ENCODE measurements at regions not wholly inside any gene's neighbourhood (a gene's known extent, or its start where the extent isn't known, plus 50 kb on each side); places are given as distances from the start of the nearest gene placed in this dataset.
A peak's percentile ranks its signal among the peaks of the same experiment; 100 is the strongest.

- DNase-seq: no peak
Measured at GRCh38 chr14:98704441-98704840, 567.6 kb downstream of the BCL11B start.

DNA sequence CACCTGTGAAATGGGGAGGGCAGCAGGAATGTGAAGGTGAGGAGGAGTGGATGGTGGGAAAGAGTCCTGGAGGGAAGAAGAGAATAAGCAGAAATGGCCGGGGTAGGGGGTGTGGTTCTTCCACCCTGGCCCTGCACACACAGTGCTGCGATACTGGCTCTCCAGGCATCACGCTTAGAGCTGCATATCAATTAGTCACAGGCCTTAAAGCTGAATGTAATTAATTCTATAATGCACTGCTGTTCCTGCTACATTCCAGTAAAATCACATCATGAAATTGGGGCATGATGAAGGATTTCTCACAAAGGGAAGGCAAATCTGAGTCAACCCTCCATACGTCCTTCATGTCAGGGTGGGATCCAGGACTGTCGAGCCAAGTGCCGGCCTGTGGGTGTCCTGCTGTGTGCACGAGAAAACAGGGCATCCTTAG lies 566.1 kb downstream of the BCL11B start:
- no peak for DNase-seq

- DNase-seq: no peak
Measured at GRCh38 chr14:98707522-98707921, 564.5 kb downstream of the BCL11B start.

- no peak for DNase-seq
Measured at GRCh38 chr14:98708555-98708954, 563.4 kb downstream of the BCL11B start.

DNA sequence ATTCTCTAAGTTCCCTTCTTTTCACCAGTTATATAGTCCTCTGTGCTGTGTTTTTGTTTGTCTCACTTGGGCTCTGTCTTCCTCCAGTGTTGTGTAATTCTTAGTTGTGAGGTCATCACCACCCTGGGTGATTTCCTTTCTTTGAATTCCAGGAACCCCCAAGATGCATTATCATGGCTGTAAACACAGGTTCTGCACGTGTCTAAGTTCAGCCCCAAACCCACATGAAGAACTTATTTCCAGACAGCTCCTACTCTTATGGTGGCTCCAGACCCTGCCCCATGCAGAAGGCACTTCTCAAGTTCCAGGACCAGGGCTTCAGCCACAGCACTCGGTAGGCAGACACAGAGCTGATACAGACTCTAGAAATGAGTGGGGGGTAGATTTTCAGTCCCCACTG lies 560.5 kb downstream of the BCL11B start:
- DNase-seq: no peak

DNA sequence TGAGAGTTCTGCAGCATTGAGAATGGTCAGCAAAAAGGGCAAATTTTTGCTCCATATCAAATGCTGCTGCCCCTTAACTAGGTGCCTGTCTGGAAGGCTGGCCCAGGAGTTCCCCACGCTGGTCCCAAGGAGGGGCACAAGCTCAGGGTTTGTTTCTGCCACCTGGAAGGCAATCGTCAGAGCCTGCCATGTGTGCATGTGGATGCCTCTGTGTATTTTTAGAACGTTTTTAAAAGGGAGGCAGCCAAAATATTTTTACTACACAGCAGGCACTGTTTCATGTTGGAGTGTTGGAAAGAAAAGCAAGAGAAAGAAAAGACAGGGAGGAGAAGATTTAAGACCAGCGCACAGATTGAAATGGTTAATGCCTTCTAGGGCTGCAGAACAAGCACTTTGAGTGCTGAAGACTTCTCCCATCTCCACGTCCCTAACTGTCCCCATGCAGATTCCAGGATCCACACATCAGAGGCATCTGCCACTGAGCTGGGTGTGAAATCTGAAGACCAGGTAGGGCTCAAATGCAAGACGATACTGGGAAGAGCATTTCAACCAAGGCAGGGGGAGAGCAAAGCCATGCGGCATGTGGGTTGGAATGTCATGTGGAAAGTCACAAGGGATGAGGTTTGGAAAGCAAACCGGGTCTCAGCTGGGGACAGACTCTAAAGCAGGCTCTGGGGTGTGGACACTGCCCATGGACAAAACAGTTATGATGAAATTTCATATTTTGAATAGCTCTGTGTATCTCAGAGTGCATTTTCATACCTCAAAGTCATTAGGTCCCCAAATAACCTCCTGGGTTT lies 557.2 kb downstream of the BCL11B start:
- DNase-seq: no peak

GRCh38 chr14:98716133-98716532 lies 555.9 kb downstream of the BCL11B start:
- DNase-seq: no peak

GRCh38 chr14:98721061-98721460 lies 550.9 kb downstream of the BCL11B start:
- DNase-seq: no peak

GRCh38 chr14:98724734-98725133 lies 547.3 kb downstream of the BCL11B start:
- DNase-seq: peak; percentile 96

DNA sequence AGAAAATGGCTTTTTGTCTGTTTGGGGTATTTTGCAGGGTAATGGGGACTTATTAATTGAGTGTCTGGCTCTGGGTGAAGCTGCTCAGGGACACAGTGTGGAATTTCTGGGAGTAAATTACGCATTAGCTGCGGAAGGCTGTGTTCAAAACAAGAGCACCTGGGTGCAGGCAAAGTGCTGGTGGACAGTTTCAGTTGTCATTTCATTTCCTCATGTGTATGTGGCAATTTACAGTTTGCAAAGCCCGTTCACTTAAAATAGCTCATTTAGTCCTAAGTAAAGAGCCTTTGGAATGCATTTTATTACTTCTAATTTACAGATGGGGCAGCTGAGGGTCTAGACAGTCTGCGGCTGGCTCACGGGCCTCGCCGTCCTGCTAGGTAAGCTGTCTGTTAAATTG lies 546.8 kb downstream of the BCL11B start:
- DNase-seq: peak; percentile 94

DNA sequence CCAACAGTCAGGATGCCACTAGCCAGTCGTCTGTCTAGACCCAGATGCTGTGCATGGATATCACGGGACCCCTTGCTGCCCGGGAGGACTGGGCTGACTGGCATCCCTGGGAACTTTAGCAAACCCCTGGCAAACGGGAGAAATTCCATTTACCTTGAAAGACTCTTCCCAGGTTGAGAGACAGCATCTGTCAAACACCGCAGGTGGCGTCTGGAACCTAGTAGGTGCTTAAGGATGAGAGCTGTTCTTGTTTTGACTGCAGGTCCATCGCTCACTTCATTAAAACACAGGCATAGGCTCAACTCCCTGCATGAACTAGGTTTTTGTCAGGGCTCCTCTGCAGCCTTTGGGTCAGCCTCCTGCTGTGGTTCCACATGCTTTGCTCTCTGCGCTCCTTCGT lies 546.3 kb downstream of the BCL11B start:
- DNase-seq: peak; percentile 85

GRCh38 chr14:98726585-98727405 lies 545.2 kb downstream of the BCL11B start:
- no peak for DNase-seq

DNA sequence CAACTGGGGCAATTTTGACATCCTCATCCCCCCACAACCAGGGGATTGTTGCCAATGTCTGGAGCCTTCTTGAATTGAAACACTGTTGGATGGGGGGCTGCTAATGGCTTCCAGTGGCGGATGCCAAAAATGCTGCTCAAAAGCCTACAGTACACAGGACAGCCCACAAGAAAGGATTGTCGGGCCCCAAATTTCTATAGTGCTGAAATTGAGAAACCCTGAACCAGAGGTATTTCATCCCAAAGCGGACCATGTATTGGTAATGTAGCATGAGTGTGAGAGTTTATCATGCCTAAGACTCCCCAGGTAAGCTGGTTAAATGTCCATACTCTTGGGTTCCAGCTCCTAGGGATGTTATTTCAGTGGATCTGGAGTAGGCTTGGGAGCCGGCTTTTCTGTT lies 544.0 kb downstream of the BCL11B start:
- no peak for DNase-seq

DNA sequence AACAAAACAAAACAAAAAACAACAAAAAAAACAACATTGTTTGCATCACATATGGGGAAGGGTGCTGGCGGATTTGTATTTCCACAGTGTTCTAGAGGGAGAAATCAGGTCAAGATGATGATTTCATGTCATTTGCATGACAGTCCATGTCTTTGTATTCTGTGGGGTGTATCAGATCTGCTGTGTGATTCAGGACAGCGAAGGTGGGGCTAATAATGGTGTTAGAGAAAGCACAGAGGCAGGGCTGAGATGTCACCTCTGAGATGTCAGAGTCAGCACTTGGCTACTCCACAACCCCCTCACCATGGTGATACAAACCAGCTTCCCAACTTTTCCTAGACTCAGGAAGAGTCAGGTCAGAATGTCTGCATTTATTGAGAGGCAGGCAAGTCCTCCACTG lies 543.2 kb downstream of the BCL11B start:
- no peak for DNase-seq

DNA sequence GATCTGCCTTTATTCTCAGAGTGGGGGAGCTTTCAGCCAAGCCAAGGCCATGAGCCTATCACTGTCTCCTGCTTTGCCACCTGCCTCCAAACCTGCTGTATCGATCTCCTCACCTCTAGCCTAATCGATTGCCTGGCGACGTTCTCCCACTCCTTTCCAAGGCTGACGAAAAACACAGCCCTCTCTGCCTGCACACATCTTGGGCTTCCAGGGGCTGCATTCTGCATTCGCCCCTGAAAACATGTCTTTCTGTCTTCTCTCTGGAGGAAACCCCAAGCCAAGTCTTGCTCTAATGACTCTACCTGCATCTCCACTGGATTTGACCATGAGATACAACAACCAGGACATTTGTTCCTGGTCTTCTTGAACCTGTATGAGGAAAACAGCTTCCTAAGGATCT lies 540.7 kb downstream of the BCL11B start:
- no peak for DNase-seq

DNA sequence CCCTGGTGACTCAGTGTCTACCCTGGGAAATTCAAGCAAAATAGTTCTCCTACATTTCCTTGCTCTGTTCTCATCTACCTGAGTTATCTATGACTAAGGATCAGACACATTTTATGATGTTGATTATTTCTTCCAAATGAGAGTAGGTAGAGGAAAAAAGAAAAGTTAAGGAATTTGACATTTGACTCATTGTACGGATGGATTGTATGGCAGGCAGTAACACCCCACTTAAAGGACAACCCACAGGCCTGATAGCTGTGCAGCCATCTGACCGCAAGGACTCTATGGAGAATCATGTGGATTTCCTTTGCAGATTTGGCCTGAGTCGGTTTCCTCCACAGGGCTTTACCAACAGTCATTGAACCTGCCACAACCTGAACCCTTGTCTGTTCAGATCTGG lies 540.3 kb downstream of the BCL11B start:
- DNase-seq: no peak

DNA sequence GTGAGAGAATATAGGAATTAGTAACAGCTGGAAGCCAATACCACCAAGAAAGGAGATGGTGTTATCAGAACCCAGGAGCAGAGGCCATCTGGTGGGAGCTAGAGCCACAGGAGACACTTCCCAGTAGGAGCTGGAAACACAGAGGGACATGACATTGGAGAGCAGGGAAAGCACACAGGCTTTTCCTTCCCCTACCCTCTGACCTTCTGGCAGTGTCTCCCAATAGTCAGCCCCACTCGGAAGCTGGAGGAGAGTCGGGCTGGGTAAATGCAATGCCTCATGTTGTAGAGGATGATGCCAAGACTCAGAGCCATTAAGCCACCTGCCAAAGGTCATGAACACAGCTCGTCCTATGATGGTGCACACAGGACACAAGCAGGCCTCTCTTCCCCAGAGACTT lies 538.5 kb downstream of the BCL11B start:
- DNase-seq: peak; percentile 28

- DNase-seq: peak; percentile 38
Measured at GRCh38 chr14:98736701-98737338, 535.2 kb downstream of the BCL11B start.

DNA sequence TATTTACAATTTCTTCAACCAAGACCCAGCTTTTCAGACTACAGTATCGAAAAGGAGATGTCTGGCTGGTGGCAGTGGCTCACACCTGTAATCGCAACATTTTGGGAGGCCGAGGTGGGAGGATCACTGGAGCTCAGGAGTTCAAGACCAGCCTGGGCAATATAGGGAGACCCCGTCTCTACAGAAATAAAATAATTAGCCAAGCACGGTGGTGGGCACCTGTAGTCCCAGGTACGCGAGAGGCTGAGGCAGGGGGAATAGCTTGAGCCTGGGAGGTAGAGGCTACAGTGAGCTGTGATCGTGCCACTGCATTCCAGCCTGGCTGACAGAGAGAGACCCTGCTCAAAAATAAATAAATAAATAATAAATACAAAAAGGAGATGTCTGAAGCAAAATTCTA lies 530.5 kb downstream of the BCL11B start:
- no peak for DNase-seq

- DNase-seq: no peak
Measured at GRCh38 chr14:98742001-98742400, 530.0 kb downstream of the BCL11B start.

- DNase-seq: no peak
Measured at GRCh38 chr14:98743536-98743935, 528.5 kb downstream of the BCL11B start.

DNA sequence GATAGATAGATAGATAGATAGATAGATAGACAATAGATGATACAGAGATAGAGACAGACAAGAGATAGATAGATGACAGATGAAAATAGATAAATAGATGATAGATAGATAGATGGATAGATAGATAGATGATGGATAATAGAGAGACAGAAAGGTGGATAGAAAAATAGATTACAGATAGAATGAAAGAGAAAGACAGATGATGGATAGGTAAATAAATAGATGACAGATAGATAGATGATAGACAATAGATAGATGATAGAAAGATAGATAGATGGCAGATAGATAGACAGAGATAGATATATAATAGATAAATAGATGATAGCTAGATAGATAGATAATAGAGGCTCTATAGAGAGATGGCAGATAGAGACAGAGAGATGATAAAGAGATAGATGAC lies 523.0 kb downstream of the BCL11B start:
- no peak for DNase-seq

- no peak for DNase-seq
Measured at GRCh38 chr14:98751110-98751509, 520.9 kb downstream of the BCL11B start.

GRCh38 chr14:98752660-98753059 lies 519.3 kb downstream of the BCL11B start:
- no peak for DNase-seq
